ENCODE measurements at regions not wholly inside any gene's neighbourhood (a gene's known extent, or its start where the extent isn't known, plus 50 kb on each side); places are given as distances from the start of the nearest gene placed in this dataset.

GRCh38 chr7:79658304-79658703 is 204.8 kb upstream of the MAGI2 start:
- Histone ChIP-seq H3K4me3 (no peak overlapping the region), H3K4me1 (no peaks in the 10 kb centered on the region), H3K27me3 (no peaks in the 10 kb centered on the region), H3K36me3 (no peaks in the 10 kb centered on the region), H3K9me3 (no peaks in the 10 kb centered on the region), H3K27ac (no peak overlapping the region)
- DNase-seq = no peak
- TF ChIP-seq POLR2AphosphoS5 (IDR thresholded peaks at IDR 0.05) = no peak
- TF ChIP-seq EP300 (IDR thresholded peaks at IDR 0.05) = no peak
- TF ChIP-seq, protein P1, sequence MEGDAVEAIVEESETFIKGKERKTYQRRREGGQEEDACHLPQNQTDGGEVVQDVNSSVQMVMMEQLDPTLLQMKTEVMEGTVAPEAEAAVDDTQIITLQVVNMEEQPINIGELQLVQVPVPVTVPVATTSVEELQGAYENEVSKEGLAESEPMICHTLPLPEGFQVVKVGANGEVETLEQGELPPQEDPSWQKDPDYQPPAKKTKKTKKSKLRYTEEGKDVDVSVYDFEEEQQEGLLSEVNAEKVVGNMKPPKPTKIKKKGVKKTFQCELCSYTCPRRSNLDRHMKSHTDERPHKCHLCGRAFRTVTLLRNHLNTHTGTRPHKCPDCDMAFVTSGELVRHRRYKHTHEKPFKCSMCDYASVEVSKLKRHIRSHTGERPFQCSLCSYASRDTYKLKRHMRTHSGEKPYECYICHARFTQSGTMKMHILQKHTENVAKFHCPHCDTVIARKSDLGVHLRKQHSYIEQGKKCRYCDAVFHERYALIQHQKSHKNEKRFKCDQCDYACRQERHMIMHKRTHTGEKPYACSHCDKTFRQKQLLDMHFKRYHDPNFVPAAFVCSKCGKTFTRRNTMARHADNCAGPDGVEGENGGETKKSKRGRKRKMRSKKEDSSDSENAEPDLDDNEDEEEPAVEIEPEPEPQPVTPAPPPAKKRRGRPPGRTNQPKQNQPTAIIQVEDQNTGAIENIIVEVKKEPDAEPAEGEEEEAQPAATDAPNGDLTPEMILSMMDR (IDR thresholded peaks at IDR 0.05) = no peak
- no peak for TF ChIP-seq POLR2A (IDR thresholded peaks at IDR 0.05)
- intact Hi-C loops (cut with DNase I; ENCODE audit: low total_unique reads) = no loop called here

DNA sequence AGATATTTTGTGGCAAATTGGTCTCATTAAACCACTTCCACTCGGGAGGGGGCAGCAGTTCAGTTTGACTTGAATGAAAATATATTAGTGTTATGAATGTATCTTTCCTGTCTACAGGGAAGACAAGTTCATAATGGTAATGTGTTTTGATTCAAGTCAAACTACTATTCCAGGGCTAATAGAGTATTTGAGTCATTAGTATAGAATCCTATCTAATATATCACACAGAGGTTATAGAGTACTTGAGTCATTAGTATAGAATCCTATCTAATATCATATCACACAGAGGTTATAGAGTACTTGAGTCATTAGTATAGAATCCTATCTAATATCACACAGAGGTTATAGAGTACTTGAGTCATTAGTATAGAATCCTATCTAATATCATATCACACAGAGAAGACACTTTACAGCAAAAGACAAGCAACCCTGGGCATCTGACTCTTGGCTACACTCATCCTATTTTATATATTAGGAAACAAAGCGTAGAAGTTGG is 199.7 kb upstream of the MAGI2 start:
- DNase-seq = no peak
- no peaks in the 10 kb centered on the region for H3K36me3 ChIP-seq
- H3K4me3 ChIP-seq = no peak overlapping the region
- WGBS, 5 donors = 83 to 91% (median 88%) methylated on average over 2 of the region's 2 CpGs
- H3K4me1 ChIP-seq = no peaks in the 10 kb centered on the region
- intact Hi-C loops (cut with DNase I; ENCODE audit: low total_unique reads) = no loop called here
- no peak overlapping the region for H3K27ac ChIP-seq
- TF ChIP-seq POLR2AphosphoS5 (IDR thresholded peaks at IDR 0.05) (no peak), POLR2A (IDR thresholded peaks at IDR 0.05) (no peak), EP300 (IDR thresholded peaks at IDR 0.05) (no peak)
- TF ChIP-seq, protein P1 (IDR thresholded peaks at IDR 0.05) = no peak
- no peaks in the 10 kb centered on the region for H3K9me3 ChIP-seq
- no peaks in the 10 kb centered on the region for H3K27me3 ChIP-seq

- Histone ChIP-seq H3K27me3 (no peaks in the 10 kb centered on the region), H3K36me3 (no peaks in the 10 kb centered on the region), H3K9me3 (no peaks in the 10 kb centered on the region), H3K4me1 (no peaks in the 10 kb centered on the region), H3K4me3 (no peak overlapping the region), H3K27ac (no peak overlapping the region)
- no peak for DNase-seq
- TF ChIP-seq POLR2A (IDR thresholded peaks at IDR 0.05) = no peak
- TF ChIP-seq, protein P1 (IDR thresholded peaks at IDR 0.05) = no peak
- TF ChIP-seq EP300 (IDR thresholded peaks at IDR 0.05) = no peak
- TF ChIP-seq POLR2AphosphoS5 (IDR thresholded peaks at IDR 0.05) = no peak
- intact Hi-C loops (cut with DNase I; ENCODE audit: low total_unique reads) = no loop called here
- 37 to 51% (median 38%) methylated on average over 2 of the region's 2 CpGs for WGBS, 5 donors
Observed at GRCh38 chr7:79652619-79653018, 199.2 kb upstream of the MAGI2 start.

- intact Hi-C loops (cut with DNase I; ENCODE audit: low total_unique reads) = no loop called here
- TF ChIP-seq, protein P1 (IDR thresholded peaks at IDR 0.05) = no peak
- TF ChIP-seq EP300 (IDR thresholded peaks at IDR 0.05) = no peak
- no peak for TF ChIP-seq POLR2AphosphoS5 (IDR thresholded peaks at IDR 0.05)
- no peak for TF ChIP-seq POLR2A (IDR thresholded peaks at IDR 0.05)
Observed at GRCh38 chr7:79647711-79648110, 194.2 kb upstream of the MAGI2 start.

More at GRCh38 chr7:79647711-79648110, 194.2 kb upstream of the MAGI2 start:
- H3K27ac ChIP-seq = no peak overlapping the region
- DNase-seq = no peak
- 89 to 93% (median 92%) methylated on average over 6 to 8 of the region's 8 CpGs for WGBS, 5 donors
- H3K36me3 ChIP-seq = no peaks in the 10 kb centered on the region
- H3K27me3 ChIP-seq = no peaks in the 10 kb centered on the region
- H3K4me3 ChIP-seq = no peak overlapping the region
- H3K9me3 ChIP-seq = no peaks in the 10 kb centered on the region
- no peaks in the 10 kb centered on the region for H3K4me1 ChIP-seq

All from stomach (tissue), 8 donors.